ENCODE measurements at regions not wholly inside any gene's neighbourhood (a gene's known extent, or its start where the extent isn't known, plus 50 kb on each side); places are given as distances from the start of the nearest gene placed in this dataset.

DNA sequence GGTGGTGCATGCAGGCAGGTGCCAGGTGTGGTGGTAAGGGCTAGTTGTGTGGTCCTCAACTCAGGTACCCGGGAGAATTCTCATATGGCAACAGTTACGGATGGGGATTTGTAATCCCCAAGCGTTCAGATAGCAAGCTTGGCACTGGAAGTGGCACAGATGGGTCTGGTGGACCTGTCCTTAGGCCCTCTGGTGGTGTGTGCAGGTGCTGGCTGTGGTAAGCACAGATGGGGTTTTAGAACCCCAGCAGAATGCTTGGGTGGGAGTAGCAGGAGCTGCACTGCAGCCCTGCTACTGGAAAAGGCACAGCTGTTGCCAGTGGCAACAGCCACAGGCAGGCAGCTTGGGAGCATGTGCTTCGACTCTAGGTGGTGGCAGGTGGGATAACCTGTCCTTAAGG lies 948.2 kb upstream of the FAM98A start:
- DNase-seq (ENCODE audit: low read depth): no peak
- TF ChIP-seq, protein P1, sequence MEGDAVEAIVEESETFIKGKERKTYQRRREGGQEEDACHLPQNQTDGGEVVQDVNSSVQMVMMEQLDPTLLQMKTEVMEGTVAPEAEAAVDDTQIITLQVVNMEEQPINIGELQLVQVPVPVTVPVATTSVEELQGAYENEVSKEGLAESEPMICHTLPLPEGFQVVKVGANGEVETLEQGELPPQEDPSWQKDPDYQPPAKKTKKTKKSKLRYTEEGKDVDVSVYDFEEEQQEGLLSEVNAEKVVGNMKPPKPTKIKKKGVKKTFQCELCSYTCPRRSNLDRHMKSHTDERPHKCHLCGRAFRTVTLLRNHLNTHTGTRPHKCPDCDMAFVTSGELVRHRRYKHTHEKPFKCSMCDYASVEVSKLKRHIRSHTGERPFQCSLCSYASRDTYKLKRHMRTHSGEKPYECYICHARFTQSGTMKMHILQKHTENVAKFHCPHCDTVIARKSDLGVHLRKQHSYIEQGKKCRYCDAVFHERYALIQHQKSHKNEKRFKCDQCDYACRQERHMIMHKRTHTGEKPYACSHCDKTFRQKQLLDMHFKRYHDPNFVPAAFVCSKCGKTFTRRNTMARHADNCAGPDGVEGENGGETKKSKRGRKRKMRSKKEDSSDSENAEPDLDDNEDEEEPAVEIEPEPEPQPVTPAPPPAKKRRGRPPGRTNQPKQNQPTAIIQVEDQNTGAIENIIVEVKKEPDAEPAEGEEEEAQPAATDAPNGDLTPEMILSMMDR (conservative IDR thresholded peaks at IDR 0.05; ENCODE audit: low read length): no peak
- no peak overlapping the region for H3K4me3 ChIP-seq (ENCODE audit: low read length)

DNA sequence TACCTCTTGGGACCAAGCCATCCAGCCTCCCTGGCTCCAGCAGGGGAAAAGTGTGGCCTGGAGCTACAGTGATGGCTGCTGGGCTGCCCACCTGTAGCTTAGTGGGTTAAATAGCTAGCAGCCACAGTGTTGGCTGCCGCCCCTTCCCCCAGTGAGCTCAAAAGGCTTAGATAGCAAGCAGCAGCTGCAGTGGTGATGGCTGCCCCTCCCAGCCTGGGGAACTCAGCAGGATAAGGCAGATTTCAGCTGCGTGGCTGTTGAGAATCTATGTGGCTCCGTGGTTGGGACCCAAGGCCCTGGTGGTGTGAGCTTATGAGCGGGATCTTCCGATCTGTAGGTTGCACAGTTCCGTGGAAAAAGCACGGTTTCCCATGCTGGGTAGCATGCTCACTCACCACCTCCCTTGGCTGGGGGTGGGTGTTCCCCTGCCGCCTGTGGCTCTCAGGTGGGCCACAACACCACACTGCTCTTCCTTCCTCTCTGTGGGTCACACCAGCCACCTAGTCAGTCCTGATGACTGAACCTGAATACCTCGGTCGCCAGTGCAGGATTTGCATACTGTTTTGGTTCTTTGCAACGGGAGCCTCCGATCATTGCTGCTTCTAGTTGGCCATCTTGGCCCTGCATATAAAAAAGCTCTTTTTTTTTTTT lies 946.5 kb upstream of the FAM98A start:
- H3K4me3 ChIP-seq (ENCODE audit: low read length): no peak overlapping the region
- no peak for DNase-seq (ENCODE audit: low read depth)
- TF ChIP-seq, protein P1 (conservative IDR thresholded peaks at IDR 0.05; ENCODE audit: low read length): no peak

DNA sequence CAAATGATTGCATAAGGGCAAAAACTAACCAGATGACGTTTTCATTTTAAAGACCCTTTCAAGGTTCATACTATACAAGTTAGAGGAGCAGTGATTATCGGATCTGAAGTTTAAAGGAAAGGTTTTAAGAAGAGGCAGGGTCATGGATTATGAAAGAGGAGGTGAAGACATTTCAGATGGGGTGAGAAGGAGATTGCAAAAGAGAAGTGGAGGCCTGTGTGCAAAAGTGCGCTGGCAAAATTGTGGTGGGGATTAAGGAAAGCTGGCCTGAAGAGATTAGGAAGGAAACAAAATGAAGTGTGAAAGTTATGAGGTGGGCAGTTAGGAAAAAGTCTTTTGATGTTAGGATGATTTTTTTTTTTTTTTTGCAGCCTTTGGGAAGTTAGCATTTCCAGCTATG lies 935.7 kb upstream of the FAM98A start:
- DNase-seq (ENCODE audit: low read depth): no peak
- no peak overlapping the region for H3K4me3 ChIP-seq (ENCODE audit: low read length)
- TF ChIP-seq, protein P1 (conservative IDR thresholded peaks at IDR 0.05; ENCODE audit: low read length): no peak

DNA sequence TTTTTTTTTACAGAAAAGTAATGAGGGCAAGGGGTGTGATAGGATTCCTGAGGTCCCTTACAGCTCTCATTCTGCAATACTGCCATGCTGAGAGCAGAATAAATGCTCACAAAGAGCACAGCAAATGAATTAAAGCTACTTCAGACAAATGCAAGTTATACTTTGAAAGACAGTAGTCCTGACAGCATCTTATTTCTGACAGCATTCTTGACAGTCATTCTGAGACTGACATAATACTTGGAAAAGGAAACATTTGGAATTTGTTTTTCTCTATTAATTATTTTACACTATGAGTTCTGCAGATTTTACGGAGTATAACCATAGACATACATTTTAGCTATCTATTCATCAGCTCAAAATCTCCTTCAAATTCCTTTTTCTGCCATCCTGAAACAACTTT lies 935.2 kb upstream of the FAM98A start:
- DNase-seq (ENCODE audit: low read depth): no peak
- TF ChIP-seq, protein P1 (conservative IDR thresholded peaks at IDR 0.05; ENCODE audit: low read length): no peak
- no peak overlapping the region for H3K4me3 ChIP-seq (ENCODE audit: low read length)

DNA sequence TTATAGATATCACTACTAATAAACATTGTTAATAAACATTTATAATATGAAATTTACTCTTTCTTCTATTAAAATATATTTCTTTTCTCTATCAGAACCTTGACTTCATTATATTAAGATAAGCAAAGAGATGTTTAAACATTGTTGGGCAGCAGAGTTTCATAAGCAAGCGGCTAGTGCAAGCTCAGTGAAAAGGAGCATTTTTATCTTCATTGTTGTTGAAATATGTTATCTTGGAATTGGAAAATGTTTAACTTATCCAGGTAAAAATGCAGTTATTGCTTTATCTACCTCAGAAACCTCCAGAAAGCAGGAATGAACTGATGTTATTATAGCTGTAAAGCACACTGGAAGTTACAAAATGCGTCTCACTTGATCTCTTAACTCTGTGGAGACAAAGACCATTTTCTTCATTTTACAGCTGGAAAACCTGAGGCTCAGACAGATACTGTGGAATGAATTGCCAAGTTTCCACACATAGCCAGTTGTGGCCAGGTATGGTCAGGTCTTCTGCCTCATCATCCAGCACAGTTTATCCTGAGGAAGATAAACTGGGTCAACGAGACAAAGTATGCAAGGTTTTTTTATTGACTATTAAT lies 934.6 kb upstream of the FAM98A start:
- DNase-seq (ENCODE audit: low read depth): no peak
- TF ChIP-seq, protein P1 (conservative IDR thresholded peaks at IDR 0.05; ENCODE audit: low read length): no peak

DNA sequence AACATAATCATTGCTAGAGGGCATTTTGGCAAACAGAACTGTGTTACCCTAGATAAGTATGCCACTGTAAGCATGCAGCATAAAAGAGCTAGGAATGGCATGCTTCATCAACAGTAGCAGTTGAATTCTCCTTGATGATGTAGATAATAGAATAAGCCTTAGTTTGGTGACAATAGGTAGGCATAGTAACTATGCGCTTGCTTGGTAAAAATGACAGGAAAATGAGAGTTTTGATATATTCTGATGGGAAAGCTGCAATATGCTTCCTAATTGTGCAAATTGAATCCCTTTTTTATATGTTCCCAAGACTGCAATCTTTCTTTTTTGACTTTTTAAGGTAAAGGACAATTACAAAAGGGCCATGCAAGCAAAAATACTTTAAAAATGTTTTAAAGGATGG lies 930.9 kb upstream of the FAM98A start:
- no peak for DNase-seq (ENCODE audit: low read depth)

More for the DNA sequence above, 934.6 kb upstream of the FAM98A start:
- no peak overlapping the region for H3K4me3 ChIP-seq (ENCODE audit: low read length)

More for the DNA sequence above, 930.9 kb upstream of the FAM98A start:
- TF ChIP-seq, protein P1 (conservative IDR thresholded peaks at IDR 0.05; ENCODE audit: low read length): no peak
- no peak overlapping the region for H3K4me3 ChIP-seq (ENCODE audit: low read length)

All from AG10803 (cell line).